ENCODE measurements at regions not wholly inside any gene's neighbourhood (a gene's known extent, or its start where the extent isn't known, plus 50 kb on each side); places are given as distances from the start of the nearest gene placed in this dataset.
"Not testable (repeated sequence)": the region's sequence is repeated elsewhere in the genome, so short reads cannot be mapped to it uniquely, and the experiment has no call there.

GRCh38 chr1:238606457-238606856, 715.7 kb upstream of the ZP4 start:
- DNase-seq (ENCODE audit: low spot score in 2 of 2) (no peak), FAIRE-seq (no peak)

DNA sequence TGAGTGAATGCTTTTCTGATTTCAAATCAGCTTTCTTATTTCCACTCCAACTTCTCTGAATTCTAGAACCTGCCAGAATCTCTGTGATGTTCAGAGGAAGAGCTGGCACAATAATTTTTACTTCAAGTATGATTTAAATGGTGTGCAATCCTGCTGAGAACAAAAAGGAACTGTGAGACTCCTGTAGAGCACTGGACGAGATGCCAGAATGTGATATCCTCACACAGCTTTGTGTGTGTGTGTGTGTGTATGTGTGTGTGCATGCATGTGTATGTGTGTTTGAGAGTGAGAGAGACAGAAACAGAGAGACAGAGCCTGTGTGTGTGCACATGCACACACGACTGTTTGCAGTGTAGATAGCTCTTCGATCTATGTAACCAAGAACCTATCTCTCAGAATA, 713.6 kb upstream of the ZP4 start:
- no peak for FAIRE-seq
- no peak for DNase-seq (ENCODE audit: low spot score in 2 of 2)

DNA sequence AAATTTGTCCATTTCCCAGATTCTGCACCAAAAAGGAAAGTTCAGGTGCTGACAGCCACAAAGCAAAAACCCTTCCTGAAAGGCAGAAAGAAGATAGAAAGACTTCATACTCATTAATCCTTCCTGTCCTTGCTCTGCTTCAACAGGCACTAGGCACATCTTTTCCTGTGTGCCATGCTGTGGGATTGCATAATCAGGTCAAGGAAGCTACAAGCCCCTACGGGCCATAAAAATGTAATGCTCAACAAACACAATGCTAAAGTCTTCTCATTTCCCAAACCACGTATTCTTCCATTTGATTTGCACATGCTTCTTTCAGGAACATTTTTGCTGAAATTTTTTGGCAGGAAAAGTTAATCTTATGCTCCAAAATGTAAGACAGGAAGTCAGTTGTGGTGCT, 710.9 kb upstream of the ZP4 start:
- FAIRE-seq: not testable (repeated sequence)

GRCh38 chr1:238596703-238597102, 706.0 kb upstream of the ZP4 start:
- DNase-seq (ENCODE audit: low spot score in 2 of 2): no peak
- no peak for FAIRE-seq

More for the DNA sequence above, 710.9 kb upstream of the ZP4 start:
- DNase-seq (ENCODE audit: low spot score in 2 of 2): not testable (repeated sequence)

GRCh38 chr1:238592621-238593020, 701.9 kb upstream of the ZP4 start:
- FAIRE-seq (no peak), DNase-seq (ENCODE audit: low spot score in 2 of 2) (no peak)

DNA sequence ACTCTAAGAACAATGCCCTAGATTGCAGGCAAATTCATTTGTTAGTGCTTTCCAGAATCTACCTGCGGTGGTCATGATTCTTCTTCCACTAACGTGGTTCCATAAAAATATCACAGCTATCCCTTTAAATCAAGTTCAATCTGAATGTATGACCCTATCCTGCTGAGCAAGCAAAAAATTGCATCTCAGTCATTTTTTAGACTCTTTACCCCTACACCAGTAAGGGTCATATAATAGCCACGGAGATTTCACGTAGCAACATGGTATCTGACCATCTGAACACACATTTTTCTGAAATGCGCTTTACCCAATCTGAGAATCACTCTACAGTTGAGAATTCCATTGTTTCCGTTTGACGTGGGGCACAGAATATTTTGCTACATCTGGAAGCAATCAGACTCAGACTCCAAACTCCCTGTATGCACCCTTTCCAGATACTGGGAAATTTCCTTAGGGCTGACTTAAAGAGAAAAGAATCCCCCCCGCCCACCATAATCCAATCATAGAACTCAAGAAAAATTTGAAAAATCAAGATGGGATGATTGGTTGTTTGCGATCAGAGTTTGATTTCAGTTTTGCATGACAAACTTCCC, 699.2 kb upstream of the ZP4 start:
- FAIRE-seq (no peak), DNase-seq (ENCODE audit: low spot score in 2 of 2) (no peak)

GRCh38 chr1:238582816-238583215, 692.1 kb upstream of the ZP4 start:
- DNase-seq (ENCODE audit: low spot score in 2 of 2) (no peak), FAIRE-seq (no peak)

DNA sequence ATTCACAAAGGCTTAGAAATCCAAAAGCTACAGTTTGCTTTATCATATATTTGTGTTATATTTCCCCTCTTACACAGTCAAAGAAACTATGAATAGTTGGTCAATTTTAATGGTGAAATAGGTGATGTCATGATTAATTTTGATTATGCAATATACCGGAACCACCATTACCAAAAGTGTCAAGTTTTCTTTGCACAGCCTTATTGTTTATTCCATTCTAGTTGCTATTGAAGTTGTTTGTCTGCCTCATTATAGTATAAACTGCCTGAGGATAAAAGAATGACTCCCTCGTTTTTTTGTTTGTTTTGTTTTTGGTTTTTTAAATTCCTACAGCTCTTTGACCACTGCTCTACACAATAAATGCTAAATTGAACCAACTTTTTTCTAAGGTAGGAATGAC, 690.6 kb upstream of the ZP4 start:
- DNase-seq (ENCODE audit: low spot score in 2 of 2): no peak
- no peak for FAIRE-seq

GRCh38 chr1:238568735-238569134, 678.0 kb upstream of the ZP4 start:
- DNase-seq (ENCODE audit: low spot score in 2 of 2): no peak
- no peak for FAIRE-seq

- DNase-seq (ENCODE audit: low spot score in 2 of 2) (no peak), FAIRE-seq (no peak)
Observed at GRCh38 chr1:238562341-238562740, 671.6 kb upstream of the ZP4 start.

- FAIRE-seq: no peak
- no peak for DNase-seq (ENCODE audit: low spot score in 2 of 2)
Observed at GRCh38 chr1:238558746-238559145, 668.0 kb upstream of the ZP4 start.

DNA sequence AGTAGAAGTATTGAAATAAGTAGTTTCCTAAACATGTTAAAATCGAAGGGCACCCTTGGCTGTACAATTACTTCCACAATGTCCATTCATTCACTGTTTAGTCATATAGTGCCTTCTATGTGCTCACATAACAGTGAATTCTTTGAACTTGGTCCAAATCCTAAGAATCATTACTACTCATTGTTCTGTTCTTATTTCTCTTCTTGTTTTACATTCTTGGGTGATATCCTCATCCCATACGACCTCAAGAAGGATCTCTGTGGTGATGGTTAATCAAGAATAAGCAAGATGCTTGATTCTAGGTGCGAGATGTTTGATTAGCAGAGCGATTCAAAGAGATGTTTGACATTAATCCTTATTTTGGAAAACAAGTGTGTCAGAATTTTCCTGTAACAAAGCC, 667.4 kb upstream of the ZP4 start:
- FAIRE-seq (no peak), DNase-seq (ENCODE audit: low spot score in 2 of 2) (no peak)

DNA sequence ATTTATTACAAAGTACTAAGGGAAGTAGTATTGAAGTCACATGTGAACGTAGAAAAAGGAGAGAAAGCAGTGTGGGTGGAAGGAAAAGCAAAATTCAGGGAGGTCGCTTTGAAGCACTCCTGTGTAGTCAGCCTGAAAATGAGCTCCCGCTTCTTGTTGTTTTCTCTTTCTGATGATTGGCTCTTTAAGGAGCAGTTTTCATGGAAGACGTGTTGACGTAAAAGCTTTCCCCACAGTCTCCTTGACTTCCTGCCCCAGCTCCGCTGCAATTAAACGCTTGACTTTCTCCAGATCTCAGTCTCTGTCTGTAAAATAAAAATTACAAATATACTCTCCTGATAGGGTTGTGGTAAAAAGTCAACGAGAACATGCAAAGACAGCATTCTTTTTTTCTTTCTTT, 661.5 kb upstream of the ZP4 start:
- FAIRE-seq (no peak), DNase-seq (ENCODE audit: low spot score in 2 of 2) (no peak)

GRCh38 chr1:238549137-238549536, 658.4 kb upstream of the ZP4 start:
- DNase-seq (ENCODE audit: low spot score in 2 of 2) (no peak), FAIRE-seq (no peak)

GRCh38 chr1:238546118-238546517, 655.4 kb upstream of the ZP4 start:
- DNase-seq (ENCODE audit: low spot score in 2 of 2): no peak
- FAIRE-seq: no peak

- FAIRE-seq (no peak), DNase-seq (ENCODE audit: low spot score in 2 of 2) (no peak)
Observed at GRCh38 chr1:238537641-238538040, 646.9 kb upstream of the ZP4 start.

- DNase-seq (ENCODE audit: low spot score in 2 of 2) (no peak), FAIRE-seq (no peak)
Observed at GRCh38 chr1:238530209-238530851, 639.6 kb upstream of the ZP4 start.

GRCh38 chr1:238517711-238518110, 627.0 kb upstream of the ZP4 start:
- no peak for DNase-seq (ENCODE audit: low spot score in 2 of 2)
- FAIRE-seq: no peak

GRCh38 chr1:238501290-238501689, 610.6 kb upstream of the ZP4 start:
- no peak for FAIRE-seq
- DNase-seq (ENCODE audit: low spot score in 2 of 2): no peak

DNA sequence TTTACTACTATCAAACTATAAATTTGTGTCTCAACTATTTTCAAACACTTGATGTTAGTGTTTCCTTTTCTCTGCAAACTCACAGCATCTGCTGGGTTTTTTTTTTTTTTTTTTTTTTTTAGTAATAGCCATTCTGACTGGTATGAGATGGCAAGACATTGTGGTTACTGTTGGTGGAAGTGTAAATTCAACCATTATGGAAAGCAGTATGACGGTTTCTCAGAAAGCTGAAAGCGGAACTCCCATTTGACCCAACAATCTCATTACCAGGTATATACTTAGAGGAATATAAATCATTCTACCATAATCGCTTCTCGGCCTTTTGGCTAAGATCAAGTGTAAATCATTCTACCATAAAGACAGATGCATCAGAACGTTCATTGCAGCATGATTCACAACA, 608.3 kb upstream of the ZP4 start:
- DNase-seq (ENCODE audit: low spot score in 2 of 2) (no peak), FAIRE-seq (no peak)

DNA sequence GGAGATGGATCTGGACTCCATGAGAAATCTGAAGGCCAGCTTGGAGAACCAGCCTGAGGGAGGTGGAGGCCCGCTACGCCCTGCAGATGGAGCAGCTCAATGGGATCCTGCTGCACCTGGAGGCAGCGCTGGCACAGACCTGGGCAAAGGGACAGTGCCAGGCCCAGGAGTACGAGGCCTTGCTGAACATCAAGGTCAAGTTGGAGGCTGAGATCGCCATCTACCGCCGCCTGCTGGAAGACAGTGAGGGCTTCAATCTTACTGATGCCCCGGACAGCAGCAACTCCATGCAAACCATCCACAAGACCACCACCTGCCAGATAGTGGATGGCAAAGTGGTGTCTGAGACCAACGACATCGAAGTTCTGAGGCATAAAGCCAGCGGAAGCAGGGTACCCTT, 601.5 kb upstream of the ZP4 start:
- FAIRE-seq (no peak), DNase-seq (ENCODE audit: low spot score in 2 of 2) (no peak)

DNA sequence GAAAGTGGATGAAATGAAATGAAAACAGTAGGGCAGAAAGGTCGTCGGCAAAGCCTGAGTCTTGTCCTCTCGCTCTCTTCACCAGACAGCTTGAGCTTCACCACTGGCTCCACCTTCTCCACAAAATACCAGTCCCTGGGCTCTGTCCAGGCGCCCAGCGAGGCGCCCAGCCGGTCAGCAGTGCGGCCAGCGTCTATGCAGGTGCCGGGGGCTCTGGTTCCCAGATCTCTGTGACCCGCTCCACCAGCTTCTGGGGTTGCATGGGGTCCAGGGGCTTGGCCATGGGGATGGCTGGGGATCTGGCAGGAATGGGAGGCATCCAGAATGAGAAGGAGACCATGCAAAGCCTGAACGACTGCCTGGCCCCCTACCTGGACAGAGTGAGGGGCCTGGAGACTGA, 600.5 kb upstream of the ZP4 start:
- FAIRE-seq (no peak), DNase-seq (ENCODE audit: low spot score in 2 of 2) (no peak)

- FAIRE-seq (no peak), DNase-seq (ENCODE audit: low spot score in 2 of 2) (no peak)
Observed at GRCh38 chr1:238489006-238489405, 598.3 kb upstream of the ZP4 start.

All from frontal cortex (tissue), 3 donors.